H9 (cell line): ENCODE measurements at regions not wholly inside any gene's neighbourhood (a gene's known extent, or its start where the extent isn't known, plus 50 kb on each side); places are given as distances from the start of the nearest gene placed in this dataset.

Source experiments
- DNase-seq: peaks from one replicate; pipeline ENCODE4 v3.0.0-alpha.2; 2017
- H2AFZ ChIP-seq: one replicate; pipeline ENCODE4 v1.6.1; 2013; ENCODE audit warnings: mild to moderate bottlenecking, low read length, control low read depth, moderate library complexity
- H2AK5ac ChIP-seq: 2 replicates; pipeline ENCODE4 v1.6.1; 2013; ENCODE audit warnings: low read length, control low read depth, mixed read lengths; ENCODE audit not compliant: insufficient read length
- H2BK120ac ChIP-seq: one replicate; pipeline ENCODE4 v1.6.1; 2013; ENCODE audit warnings: low read depth, mild to moderate bottlenecking, low read length, control low read depth, inconsistent platforms; ENCODE audit not compliant: poor library complexity, severe bottlenecking
- H2BK12ac ChIP-seq: 2 replicates; pipeline ENCODE4 v1.6.1; 2013; ENCODE audit warnings: low read length, control low read depth, mixed read lengths, low read depth; ENCODE audit not compliant: insufficient read length
- H2BK15ac ChIP-seq: 2 replicates; pipeline ENCODE4 v1.6.1; 2013; ENCODE audit warnings: low read depth, low read length, control low read depth
- H2BK20ac ChIP-seq: one replicate; pipeline ENCODE4 v1.6.1; 2013; ENCODE audit warnings: low read depth, mild to moderate bottlenecking, low read length, control low read depth, inconsistent platforms; ENCODE audit not compliant: poor library complexity, severe bottlenecking
- H2BK5ac ChIP-seq: 2 replicates; pipeline ENCODE4 v1.6.1; 2013; ENCODE audit warnings: low read length, control low read depth, mixed read lengths; ENCODE audit not compliant: insufficient read length
- H3K14ac ChIP-seq: 2 replicates; pipeline ENCODE4 v1.6.1; 2013; ENCODE audit warnings: low read length, control low read depth; ENCODE audit not compliant: insufficient read depth
- H3K18ac ChIP-seq: 2 replicates; pipeline ENCODE4 v1.6.1; 2013; ENCODE audit warnings: low read depth, mild to moderate bottlenecking, mixed read lengths, low read length, control low read depth; ENCODE audit not compliant: insufficient read length
- H3K23ac ChIP-seq: 2 replicates; pipeline ENCODE4 v1.6.1; 2013; ENCODE audit warnings: low read length, control low read depth, mixed read lengths, low read depth; ENCODE audit not compliant: insufficient read length
- H3K23me2 ChIP-seq: 2 replicates; pipeline ENCODE4 v1.6.1; 2013; ENCODE audit warnings: low read depth, mild to moderate bottlenecking, mixed read lengths, low read length, control low read depth; ENCODE audit not compliant: insufficient read length, poor library complexity, severe bottlenecking
- H3K27ac ChIP-seq: 2 replicates; pipeline ENCODE4 v1.5.1; 2013; ENCODE audit warnings: low read length, control low read depth, mixed read lengths, low read depth; ENCODE audit not compliant: insufficient read length
- H3K27me3 ChIP-seq: 2 replicates; pipeline ENCODE4 v1.6.1; 2013; ENCODE audit warnings: low read length, control low read depth, inconsistent platforms; ENCODE audit not compliant: insufficient read depth
- H3K4ac ChIP-seq: 2 replicates; pipeline ENCODE4 v1.6.1; 2013; ENCODE audit warnings: low read depth, mild to moderate bottlenecking, control low read depth, inconsistent platforms, low read length, moderate library complexity
- H3K4me1 ChIP-seq: 2 replicates; pipeline ENCODE4 v1.6.1; 2013; ENCODE audit warnings: low read length, control low read depth, inconsistent platforms; ENCODE audit not compliant: insufficient read depth
- H3K4me2 ChIP-seq: 2 replicates; pipeline ENCODE4 v1.6.1; 2013; ENCODE audit warnings: low read length, control low read depth, mixed read lengths; ENCODE audit not compliant: insufficient read length, insufficient read depth
- H3K56ac ChIP-seq: 2 replicates; pipeline ENCODE4 v1.6.1; 2013; ENCODE audit warnings: low read depth, mild to moderate bottlenecking, mixed read lengths, low read length, control low read depth; ENCODE audit not compliant: insufficient read length
- H3K79me1 ChIP-seq: 2 replicates; pipeline ENCODE4 v1.6.1; 2013; ENCODE audit warnings: low read depth, mild to moderate bottlenecking, moderate library complexity, low read length, control low read depth, inconsistent platforms; ENCODE audit not compliant: insufficient read depth, poor library complexity, severe bottlenecking
- H3K79me2 ChIP-seq: 2 replicates; pipeline ENCODE4 v1.6.1; 2013; ENCODE audit warnings: low read length, control low read depth, inconsistent platforms; ENCODE audit not compliant: insufficient read depth
- H3K9ac ChIP-seq: 2 replicates; pipeline ENCODE4 v1.6.1; 2013; ENCODE audit warnings: low read length, control low read depth, mixed read lengths; ENCODE audit not compliant: insufficient read length; ENCODE audit errors: extremely low read depth
- H3K9me3 ChIP-seq: one replicate; pipeline ENCODE4 v1.6.1; 2013; ENCODE audit warnings: low read depth, low read length, inconsistent platforms; ENCODE audit not compliant: control insufficient read depth
- H3T11ph ChIP-seq: one replicate; pipeline ENCODE4 v1.6.1; 2013; ENCODE audit warnings: mild to moderate bottlenecking, low read length, control low read depth, inconsistent platforms
- H4K20me1 ChIP-seq: one replicate; pipeline ENCODE4 v1.6.1; 2013; ENCODE audit not compliant: control insufficient read depth, insufficient read length, insufficient read depth
- H4K5ac ChIP-seq: 2 replicates; pipeline ENCODE4 v1.6.1; 2013; ENCODE audit warnings: low read depth, mild to moderate bottlenecking, mixed read lengths, low read length, control low read depth; ENCODE audit not compliant: insufficient read length
- H4K8ac ChIP-seq: replicated peaks from 2 replicates; pipeline ENCODE4 v1.6.1; 2013; ENCODE audit warnings: low read length, control low read depth, mixed read lengths, low read depth; ENCODE audit not compliant: insufficient read length
- H4K91ac ChIP-seq: 2 replicates; pipeline ENCODE4 v1.6.1; 2013; ENCODE audit warnings: low read depth, mild to moderate bottlenecking, moderate library complexity, mixed read lengths, low read length, control low read depth; ENCODE audit not compliant: insufficient read length
- H3K27ac Mint-ChIP-seq, 3 experiments: 2 replicates in 2 of 3; 3 replicates in 1 of 3; pipeline ENCODE4 v1.8.0; 2020 to 2021; ENCODE audit warnings: mixed read lengths in 3 of 3, mild to moderate bottlenecking in 1 of 3, moderate library complexity in 1 of 3
- H3K27me3 Mint-ChIP-seq: 2 replicates; pipeline ENCODE4 v1.8.0; 2021; ENCODE audit warnings: low read depth, mild to moderate bottlenecking, moderate library complexity, mixed read lengths
- H3K36me3 Mint-ChIP-seq, 3 experiments: 2 replicates in 2 of 3; 3 replicates in 1 of 3; pipeline ENCODE4 v1.8.0; 2020 to 2021; ENCODE audit warnings: low read depth in 3 of 3, mixed read lengths in 3 of 3; ENCODE audit not compliant: insufficient read depth in 1 of 3
- H3K4me1 Mint-ChIP-seq, 2 experiments: 2 replicates each; pipeline ENCODE4 v1.8.0; 2020; ENCODE audit warnings: mixed read lengths in 2 of 2
- H3K4me3 Mint-ChIP-seq, 2 experiments: 2 replicates in 1 of 2; 3 replicates in 1 of 2; pipeline ENCODE4 v1.8.0; 2020 to 2021; ENCODE audit warnings: mild to moderate bottlenecking in 2 of 2, mixed read lengths in 2 of 2, moderate library complexity in 1 of 2
- H3K9me3 Mint-ChIP-seq, 2 experiments: 2 replicates in 1 of 2; 3 replicates in 1 of 2; pipeline ENCODE4 v1.8.0; 2020; ENCODE audit warnings: mild to moderate bottlenecking in 2 of 2, mixed read lengths in 2 of 2, moderate library complexity in 1 of 2
- CTCF ChIP-seq: fragments of 200-600 bp; sonication (generic); conservative IDR thresholded peaks from 3 replicates; pipeline ENCODE4 v1.8.0; 2021; ENCODE audit warnings: antibody characterized with exemption, mild to moderate bottlenecking
- whole genome bisulfite sequencing: extraction: QIAGEN DNeasy Blood & Tissue Kit; methylation state at CpG from one replicate; pipeline ENCODE4 v1.1.7; 2013; ENCODE audit warnings: missing lambda C conversion rate, low lambda C conversion rate, mixed read lengths; ENCODE audit not compliant: insufficient read length; ENCODE audit errors: extremely low coverage; 5-methylcytosine and 5-hydroxymethylcytosine counted together

- H3K27me3 ChIP-seq, result no peaks in the 10 kb centered on the region
- no peak for DNase-seq
- no peaks in the 10 kb centered on the region for H3K4me1 ChIP-seq
- no peak overlapping the region for H3K23ac ChIP-seq
- no peak overlapping the region for H2BK5ac ChIP-seq
- H2AK5ac ChIP-seq, result no peak overlapping the region
- no peak overlapping the region for H4K8ac ChIP-seq
- peaks cover 0 to 7% (median 3%) of the 10 kb centered on the region in 3 experiments; a peak in 4 of 7 replicates for H3K36me3 Mint-ChIP-seq
- no peak overlapping the region for H3K56ac ChIP-seq
- H2BK15ac ChIP-seq, result no peak overlapping the region
- H3K27ac Mint-ChIP-seq, result no peak overlapping the region
- no peaks in the 10 kb centered on the region for H3K79me1 ChIP-seq
- H3K79me2 ChIP-seq, result no peaks in the 10 kb centered on the region
- peaks cover 9 to 13% of the 10 kb centered on the region in 2 experiments; a peak in 3 of 4 replicates for H3K4me1 Mint-ChIP-seq
- no peak overlapping the region for H3K9ac ChIP-seq
- no peaks in the 10 kb centered on the region; the same call in 1 of the 2 replicates for H3K27me3 Mint-ChIP-seq
- H3K14ac ChIP-seq, result no peak overlapping the region
- H3K4me3 Mint-ChIP-seq, result no peak overlapping the region
- no peak overlapping the region for H2BK120ac ChIP-seq
- no peak overlapping the region for H2BK12ac ChIP-seq
- H3K9me3 ChIP-seq, result no peaks in the 10 kb centered on the region
- H3K4ac ChIP-seq, result no peak overlapping the region
- no peak overlapping the region for H2AFZ ChIP-seq
- no peak overlapping the region for H4K91ac ChIP-seq
- H3T11ph ChIP-seq, result no peak overlapping the region
- TF ChIP-seq CTCF, result no peak
- H3K9me3 Mint-ChIP-seq, result peaks cover 0 to 7% of the 10 kb centered on the region in 2 experiments; a peak in 2 of 5 replicates
- H4K20me1 ChIP-seq, result no peaks in the 10 kb centered on the region
- no peak overlapping the region for H3K18ac ChIP-seq
- no peak overlapping the region for H3K27ac ChIP-seq
- no peak overlapping the region for H3K4me2 ChIP-seq
- no peaks in the 10 kb centered on the region for H3K23me2 ChIP-seq
- WGBS, result no CpG with 5 or more reads among the region's 6 CpGs
- H2BK20ac ChIP-seq, result no peak overlapping the region
- H4K5ac ChIP-seq, result no peak overlapping the region
Observed at GRCh38 chr7:25562673-25563182, 334.4 kb upstream of the NPVF start.
